RWPE1 (cell line): ENCODE measurements at regions not wholly inside any gene's neighbourhood (a gene's known extent, or its start where the extent isn't known, plus 50 kb on each side); places are given as distances from the start of the nearest gene placed in this dataset.

ENCODE experiments used
- CTCF ChIA-PET: fragments of 350-600 bp; sonication (Branson Sonifier 250); formaldehyde crosslinking; extraction: SDS; loops from one replicate; lab custom pipeline; 2021; lab: Yijun Ruan, JAX
- POLR2A ChIA-PET: fragments of 400-600 bp; formaldehyde crosslinking; extraction: SDS; loops from one replicate; lab custom pipeline; 2020; ENCODE audit warnings: antibody characterized with exemption; ENCODE audit not compliant: low non-redundant PET; lab: Yijun Ruan, JAX
- DNase-seq: peaks from one replicate; pipeline ENCODE4 v3.0.0; 2012; ENCODE audit warnings: low spot score
- H3K27ac ChIP-seq: fragments of 450-650 bp; 2 replicates; pipeline ENCODE4 v1.5.1; 2017
- TF ChIP-seq, protein P1 (sequence below): fragments of 450-650 bp; conservative IDR thresholded peaks from 2 replicates; pipeline ENCODE4 v1.5.1; 2017; ENCODE audit warnings: low read depth, mild to moderate bottlenecking

DNA sequence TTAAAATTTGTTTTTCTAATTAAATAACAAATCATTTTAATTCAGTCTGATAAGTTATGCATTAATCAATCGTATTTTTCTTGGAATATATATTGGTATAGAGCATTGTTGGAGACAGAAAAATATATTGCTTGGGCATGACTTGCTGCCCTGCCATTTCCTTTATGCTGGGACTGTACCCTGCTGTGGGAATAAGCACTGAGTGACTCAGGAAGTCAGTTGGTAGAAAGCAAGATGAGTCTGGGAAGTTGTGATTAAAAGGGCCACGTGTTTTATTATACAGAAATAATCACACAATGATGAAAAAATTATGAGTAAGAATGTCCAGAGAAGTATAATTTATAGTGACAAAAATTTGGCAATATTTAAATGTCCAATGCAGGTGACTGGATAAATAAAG is 139.5 kb downstream of the KIF18A start:
- TF ChIP-seq, protein P1, sequence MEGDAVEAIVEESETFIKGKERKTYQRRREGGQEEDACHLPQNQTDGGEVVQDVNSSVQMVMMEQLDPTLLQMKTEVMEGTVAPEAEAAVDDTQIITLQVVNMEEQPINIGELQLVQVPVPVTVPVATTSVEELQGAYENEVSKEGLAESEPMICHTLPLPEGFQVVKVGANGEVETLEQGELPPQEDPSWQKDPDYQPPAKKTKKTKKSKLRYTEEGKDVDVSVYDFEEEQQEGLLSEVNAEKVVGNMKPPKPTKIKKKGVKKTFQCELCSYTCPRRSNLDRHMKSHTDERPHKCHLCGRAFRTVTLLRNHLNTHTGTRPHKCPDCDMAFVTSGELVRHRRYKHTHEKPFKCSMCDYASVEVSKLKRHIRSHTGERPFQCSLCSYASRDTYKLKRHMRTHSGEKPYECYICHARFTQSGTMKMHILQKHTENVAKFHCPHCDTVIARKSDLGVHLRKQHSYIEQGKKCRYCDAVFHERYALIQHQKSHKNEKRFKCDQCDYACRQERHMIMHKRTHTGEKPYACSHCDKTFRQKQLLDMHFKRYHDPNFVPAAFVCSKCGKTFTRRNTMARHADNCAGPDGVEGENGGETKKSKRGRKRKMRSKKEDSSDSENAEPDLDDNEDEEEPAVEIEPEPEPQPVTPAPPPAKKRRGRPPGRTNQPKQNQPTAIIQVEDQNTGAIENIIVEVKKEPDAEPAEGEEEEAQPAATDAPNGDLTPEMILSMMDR = no peak
- DNase-seq = no peak
- H3K27ac ChIP-seq = no peak overlapping the region
- CTCF ChIA-PET = no interaction called here
- POLR2A ChIA-PET = no interaction called here

DNA sequence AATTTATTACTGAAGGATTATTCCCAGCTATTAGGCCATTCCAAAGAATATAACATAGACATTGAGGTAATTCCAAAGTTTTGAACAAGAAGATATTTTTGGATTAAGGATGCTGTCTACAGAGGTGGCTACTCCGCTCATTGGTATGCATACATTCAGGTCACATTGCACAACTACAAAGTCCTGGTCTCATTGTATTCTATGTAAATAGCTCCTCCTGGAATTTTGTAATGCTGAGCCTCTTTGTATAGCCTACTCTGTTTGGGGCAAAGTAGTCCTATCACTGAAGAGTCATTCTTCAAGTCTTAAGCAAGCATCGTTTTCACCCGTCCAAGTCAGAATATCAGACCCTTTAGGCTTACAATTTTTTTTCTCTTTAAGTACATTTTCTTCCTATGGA is 142.4 kb downstream of the KIF18A start:
- DNase-seq = no peak
- CTCF ChIA-PET = no interaction called here
- no peak overlapping the region for H3K27ac ChIP-seq
- POLR2A ChIA-PET = no interaction called here
- TF ChIP-seq, protein P1 = no peak

DNA sequence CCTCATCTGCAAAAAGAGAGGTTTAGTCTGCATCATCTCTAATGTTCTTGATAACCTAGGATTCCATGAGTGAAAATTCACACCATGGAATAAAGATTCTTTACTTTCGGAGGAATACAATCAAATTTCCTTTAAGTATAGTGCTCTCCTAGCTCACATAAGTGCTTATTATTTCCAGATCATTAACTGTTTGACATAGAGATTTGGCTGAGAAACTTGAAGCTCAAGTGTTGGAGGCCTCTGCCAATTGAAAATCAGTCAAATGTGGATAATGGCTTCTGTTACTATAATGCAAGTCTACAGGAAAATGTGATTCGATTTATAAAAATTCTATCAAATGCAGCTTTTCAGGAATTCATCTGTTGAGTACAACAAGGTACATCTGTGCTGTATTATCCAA is 144.6 kb downstream of the KIF18A start:
- no peak overlapping the region for H3K27ac ChIP-seq
- POLR2A ChIA-PET = no interaction called here
- CTCF ChIA-PET = interaction anchor here (0.8 kb wide), 1 partner anchor 9 kb away, joined by 3 read pairs; no protein-coding TSS in a partner anchor
- DNase-seq = no peak
- TF ChIP-seq, protein P1 = no peak

DNA sequence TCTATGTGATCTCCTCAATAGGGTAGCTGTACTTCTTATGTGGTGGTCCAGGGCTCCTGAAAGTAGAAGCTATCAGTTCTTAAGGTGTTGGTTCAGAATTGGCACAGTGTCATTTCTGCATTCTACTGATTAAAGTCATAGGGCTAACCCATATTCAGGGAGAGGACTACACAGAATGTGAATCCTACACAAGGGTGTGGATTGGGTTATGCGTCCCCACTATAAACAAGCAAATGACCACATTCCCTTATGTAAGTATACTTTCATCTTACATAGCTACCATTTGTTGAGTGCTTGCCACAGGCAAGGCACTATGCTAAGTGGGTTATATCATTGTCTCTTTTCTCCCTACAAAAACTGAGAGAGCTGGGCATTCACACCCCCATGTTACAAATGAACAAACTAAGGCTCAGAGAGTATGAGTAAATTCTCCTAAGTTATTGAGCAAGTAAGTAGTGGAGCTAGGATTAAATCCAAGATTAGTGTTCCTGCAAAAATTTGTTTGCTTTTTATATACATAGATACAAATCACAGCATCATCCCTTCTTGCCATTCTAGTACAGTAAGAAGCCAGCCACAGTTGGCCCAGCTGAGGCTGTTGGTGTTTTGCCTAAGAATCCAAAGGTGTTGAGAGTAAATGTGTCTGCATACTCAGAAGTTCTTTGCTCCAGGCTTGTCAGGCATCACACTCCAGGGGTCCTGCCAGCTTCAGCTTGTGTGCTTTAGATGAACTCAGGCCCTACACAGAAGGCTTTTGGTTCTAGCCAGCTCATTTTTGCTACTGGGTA is 157.8 kb downstream of the KIF18A start:
- no peak for DNase-seq
- TF ChIP-seq, protein P1 = no peak
- CTCF ChIA-PET = no interaction called here
- POLR2A ChIA-PET = no interaction called here
- H3K27ac ChIP-seq = no peak overlapping the region

DNA sequence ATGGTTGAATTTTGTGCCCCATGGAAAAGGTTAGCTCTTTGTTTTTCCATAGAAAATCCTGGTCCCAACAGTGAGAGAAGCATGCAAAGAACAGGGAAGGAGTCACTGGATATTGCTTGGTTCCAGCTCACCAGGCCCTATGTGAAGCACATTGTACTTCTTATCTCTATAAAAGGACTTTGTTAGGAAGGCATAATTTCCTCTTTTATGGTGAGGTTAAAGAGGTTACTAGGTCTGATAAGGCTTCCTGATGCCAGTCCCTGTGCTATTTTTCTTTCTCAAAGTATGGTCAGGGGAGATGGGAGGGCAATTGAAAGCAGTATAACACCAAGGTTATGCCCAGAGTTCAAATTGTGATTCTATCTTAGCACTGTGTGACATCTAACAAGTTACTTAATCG is 162.6 kb downstream of the KIF18A start:
- no peak overlapping the region for H3K27ac ChIP-seq
- POLR2A ChIA-PET = no interaction called here
- no peak for DNase-seq
- CTCF ChIA-PET = no interaction called here
- TF ChIP-seq, protein P1 = no peak

DNA sequence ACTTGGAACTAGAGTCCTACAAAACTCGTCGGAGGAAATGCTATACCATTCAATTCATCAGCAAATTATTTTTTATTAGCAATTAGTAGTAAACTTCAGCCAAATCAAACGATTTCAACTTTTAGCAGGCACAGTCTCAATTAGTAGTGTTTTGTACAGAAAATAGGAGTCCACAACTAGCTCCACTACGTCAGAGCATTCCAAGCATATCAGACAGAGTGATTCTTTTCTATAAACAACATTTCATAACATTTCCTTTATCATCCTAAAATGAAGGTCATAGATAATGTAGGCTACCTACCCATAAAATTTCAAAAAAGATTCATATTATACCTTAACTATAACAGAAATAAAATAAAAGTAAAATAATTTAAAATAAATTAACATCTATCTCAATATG is 169.9 kb downstream of the KIF18A start:
- TF ChIP-seq, protein P1 = no peak
- no peak overlapping the region for H3K27ac ChIP-seq
- POLR2A ChIA-PET = no interaction called here
- CTCF ChIA-PET = no interaction called here
- DNase-seq = no peak
